SK-MEL-5 (cell line): ENCODE measurements at regions not wholly inside any gene's neighbourhood (a gene's known extent, or its start where the extent isn't known, plus 50 kb on each side); places are given as distances from the start of the nearest gene placed in this dataset.
"Not testable (repeated sequence)": the region's sequence is repeated elsewhere in the genome, so short reads cannot be mapped to it uniquely, and the experiment has no call there.

Experiments used
- DNase-seq: peaks from one replicate; pipeline ENCODE4 v3.0.0-alpha.2; 2016; ENCODE audit warnings: low read depth, low spot score
- in situ Hi-C: cut with HindIII; loops from 2 replicates; pipeline ENCODE4 v1.10.0; 2016; ENCODE audit warnings: low sequenced_read_pairs, high pct_unique_total_duplicates, low pct_unique_long_range_greater_than_20kb

- in situ Hi-C loops, result no loop called here
Observed at GRCh38 chr17:70520447-70520846, 351.1 kb downstream of the KCNJ2 start.

GRCh38 chr17:70520956-70521355, 351.6 kb downstream of the KCNJ2 start:
- in situ Hi-C loops, result no loop called here
- no peak for DNase-seq

More at GRCh38 chr17:70520447-70520846, 351.1 kb downstream of the KCNJ2 start:
- no peak for DNase-seq

- in situ Hi-C loops, result no loop called here
- DNase-seq, result peak; percentile 32
Observed at GRCh38 chr17:70521821-70522256, 352.5 kb downstream of the KCNJ2 start.

- in situ Hi-C loops, result no loop called here
Observed at GRCh38 chr17:70523426-70523825, 354.1 kb downstream of the KCNJ2 start.

GRCh38 chr17:70525035-70525434, 355.7 kb downstream of the KCNJ2 start:
- in situ Hi-C loops, DNase-seq: not testable (repeated sequence)

More at GRCh38 chr17:70523426-70523825, 354.1 kb downstream of the KCNJ2 start:
- peak; percentile 62 for DNase-seq

- in situ Hi-C loops, result no loop called here
- DNase-seq, result no peak
Observed at GRCh38 chr17:70525961-70526360, 356.6 kb downstream of the KCNJ2 start.

GRCh38 chr17:70527364-70527888, 358.1 kb downstream of the KCNJ2 start:
- DNase-seq, result no peak
- in situ Hi-C loops, result no loop called here

- in situ Hi-C loops, result no loop called here
- DNase-seq, result no peak
Observed at GRCh38 chr17:70533427-70533826, 364.1 kb downstream of the KCNJ2 start.

GRCh38 chr17:70535986-70536385, 366.7 kb downstream of the KCNJ2 start:
- in situ Hi-C loops, result no loop called here
- no peak for DNase-seq

- in situ Hi-C loops, result no loop called here
- DNase-seq, result no peak
Observed at GRCh38 chr17:70539132-70539924, 370.0 kb downstream of the KCNJ2 start.

GRCh38 chr17:70542876-70543275, 373.5 kb downstream of the KCNJ2 start:
- in situ Hi-C loops, result no loop called here

GRCh38 chr17:70544317-70544716, 375.0 kb downstream of the KCNJ2 start:
- no peak for DNase-seq
- in situ Hi-C loops, result no loop called here

More at GRCh38 chr17:70542876-70543275, 373.5 kb downstream of the KCNJ2 start:
- DNase-seq, result no peak

- in situ Hi-C loops, result no loop called here
- DNase-seq, result peak; percentile 79
Observed at GRCh38 chr17:70552230-70552981, 383.1 kb downstream of the KCNJ2 start.

- in situ Hi-C loops, result no loop called here
- DNase-seq, result no peak
Observed at GRCh38 chr17:70552982-70553334, 383.6 kb downstream of the KCNJ2 start.

GRCh38 chr17:70555723-70556122, 386.4 kb downstream of the KCNJ2 start:
- in situ Hi-C loops, result no loop called here
- no peak for DNase-seq

- no peak for DNase-seq
- in situ Hi-C loops, result no loop called here
Observed at GRCh38 chr17:70558821-70559220, 389.5 kb downstream of the KCNJ2 start.

- DNase-seq, result no peak
- in situ Hi-C loops, result no loop called here
Observed at GRCh38 chr17:70560471-70560870, 391.1 kb downstream of the KCNJ2 start.

GRCh38 chr17:70562137-70562536, 392.8 kb downstream of the KCNJ2 start:
- no peak for DNase-seq
- in situ Hi-C loops, result no loop called here
